GM12873 (cell line): ENCODE measurements at regions not wholly inside any gene's neighbourhood (a gene's known extent, or its start where the extent isn't known, plus 50 kb on each side); places are given as distances from the start of the nearest gene placed in this dataset.

Source experiments
- CTCF ChIP-seq: IDR thresholded peaks from 2 replicates; pipeline ENCODE4 v1.5.1; 2012; ENCODE audit warnings: low read depth, mild to moderate bottlenecking, moderate library complexity, low read length, control low read depth; ENCODE audit not compliant: insufficient read depth; ENCODE audit errors: missing control alignments

- TF ChIP-seq CTCF, result no peak
Observed at GRCh38 chr18:72207280-72207679, 336.9 kb downstream of the CBLN2 start.

- TF ChIP-seq CTCF, result no peak
Observed at GRCh38 chr18:72206814-72207213, 337.3 kb downstream of the CBLN2 start.

- no peak for TF ChIP-seq CTCF
Observed at GRCh38 chr18:72201032-72201431, 343.1 kb downstream of the CBLN2 start.

GRCh38 chr18:72197591-72197990 is 346.6 kb downstream of the CBLN2 start:
- TF ChIP-seq CTCF, result no peak

- no peak for TF ChIP-seq CTCF
Observed at GRCh38 chr18:72194072-72194471, 350.1 kb downstream of the CBLN2 start.

- TF ChIP-seq CTCF, result no peak
Observed at GRCh38 chr18:72187956-72188355, 356.2 kb downstream of the CBLN2 start.

GRCh38 chr18:72181241-72181764 is 362.8 kb downstream of the CBLN2 start:
- no peak for TF ChIP-seq CTCF
